ENCODE measurements at regions not wholly inside any gene's neighbourhood (a gene's known extent, or its start where the extent isn't known, plus 50 kb on each side); places are given as distances from the start of the nearest gene placed in this dataset.

- Histone ChIP-seq H3K9me3 (ENCODE audit: insufficient read depth, low read length) (no peaks in the 10 kb centered on the region), H3K9me2 (replicated peaks; ENCODE audit: insufficient read depth, low read length) (no peaks in the 10 kb centered on the region), H3K36me3 (ENCODE audit: low read length) (no peaks in the 10 kb centered on the region), H2AFZ (ENCODE audit: low read depth, low read length, severe bottlenecking) (no peak overlapping the region), H3K27ac (ENCODE audit: low read depth, low read length) (no peak overlapping the region), H3K9ac (ENCODE audit: low read length) (no peak overlapping the region), H3K79me2 (ENCODE audit: insufficient read depth, low read length) (no peaks in the 10 kb centered on the region), H3K4me2 (ENCODE audit: low read depth, low read length, poor library complexity, severe bottlenecking) (no peak overlapping the region), H3F3A (ENCODE audit: insufficient read depth) (no peaks in the 10 kb centered on the region), H4K20me1 (ENCODE audit: low read depth, low read length) (no peaks in the 10 kb centered on the region), H3K4me3 (ENCODE audit: insufficient read depth, low read length, poor library complexity, severe bottlenecking) (no peak overlapping the region), H3K27me3 (ENCODE audit: low read length) (no peaks in the 10 kb centered on the region)
- TF ChIP-seq EZH2phosphoT487 (conservative IDR thresholded peaks at IDR 0.05; ENCODE audit: low read length): no peak
- TF ChIP-seq, protein P1, sequence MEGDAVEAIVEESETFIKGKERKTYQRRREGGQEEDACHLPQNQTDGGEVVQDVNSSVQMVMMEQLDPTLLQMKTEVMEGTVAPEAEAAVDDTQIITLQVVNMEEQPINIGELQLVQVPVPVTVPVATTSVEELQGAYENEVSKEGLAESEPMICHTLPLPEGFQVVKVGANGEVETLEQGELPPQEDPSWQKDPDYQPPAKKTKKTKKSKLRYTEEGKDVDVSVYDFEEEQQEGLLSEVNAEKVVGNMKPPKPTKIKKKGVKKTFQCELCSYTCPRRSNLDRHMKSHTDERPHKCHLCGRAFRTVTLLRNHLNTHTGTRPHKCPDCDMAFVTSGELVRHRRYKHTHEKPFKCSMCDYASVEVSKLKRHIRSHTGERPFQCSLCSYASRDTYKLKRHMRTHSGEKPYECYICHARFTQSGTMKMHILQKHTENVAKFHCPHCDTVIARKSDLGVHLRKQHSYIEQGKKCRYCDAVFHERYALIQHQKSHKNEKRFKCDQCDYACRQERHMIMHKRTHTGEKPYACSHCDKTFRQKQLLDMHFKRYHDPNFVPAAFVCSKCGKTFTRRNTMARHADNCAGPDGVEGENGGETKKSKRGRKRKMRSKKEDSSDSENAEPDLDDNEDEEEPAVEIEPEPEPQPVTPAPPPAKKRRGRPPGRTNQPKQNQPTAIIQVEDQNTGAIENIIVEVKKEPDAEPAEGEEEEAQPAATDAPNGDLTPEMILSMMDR (IDR thresholded peaks at IDR 0.05; ENCODE audit: insufficient read depth, low read length, poor library complexity, severe bottlenecking): no peak
Observed at GRCh38 chr7:85882335-85882734, 695.5 kb upstream of the SEMA3D start.

DNA sequence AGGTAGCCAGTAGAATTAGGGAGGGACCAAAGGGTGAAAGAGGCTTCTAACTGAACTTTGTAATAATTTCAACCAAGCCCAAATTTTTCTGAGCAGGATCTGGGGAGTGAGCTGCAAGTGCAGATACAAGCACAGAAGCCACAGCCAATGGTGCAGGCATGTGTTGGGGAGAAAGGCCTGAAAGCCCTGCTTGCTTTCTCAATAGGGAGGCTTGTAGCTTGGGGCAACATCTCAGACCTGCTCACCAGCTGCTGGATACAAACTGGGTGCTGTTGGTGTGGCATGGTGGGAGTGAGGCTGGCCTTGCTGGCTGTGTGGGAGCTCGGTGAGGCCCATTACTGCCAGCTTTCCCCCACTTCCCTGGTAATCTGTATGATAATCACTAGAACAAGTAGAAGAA, 688.5 kb upstream of the SEMA3D start:
- Histone ChIP-seq H3K9ac (ENCODE audit: low read length) (no peak overlapping the region), H2AFZ (ENCODE audit: low read depth, low read length, severe bottlenecking) (no peak overlapping the region), H3K9me3 (ENCODE audit: insufficient read depth, low read length) (no peaks in the 10 kb centered on the region), H4K20me1 (ENCODE audit: low read depth, low read length) (no peaks in the 10 kb centered on the region), H3K27me3 (ENCODE audit: low read length) (no peaks in the 10 kb centered on the region), H3K79me2 (ENCODE audit: insufficient read depth, low read length) (no peaks in the 10 kb centered on the region), H3K36me3 (ENCODE audit: low read length) (no peaks in the 10 kb centered on the region), H3K4me2 (ENCODE audit: low read depth, low read length, poor library complexity, severe bottlenecking) (no peak overlapping the region), H3K9me2 (replicated peaks; ENCODE audit: insufficient read depth, low read length) (no peaks in the 10 kb centered on the region), H3K4me3 (ENCODE audit: insufficient read depth, low read length, poor library complexity, severe bottlenecking) (no peak overlapping the region), H3F3A (ENCODE audit: insufficient read depth) (no peaks in the 10 kb centered on the region), H3K27ac (ENCODE audit: low read depth, low read length) (no peak overlapping the region)
- TF ChIP-seq, protein P1 (IDR thresholded peaks at IDR 0.05; ENCODE audit: insufficient read depth, low read length, poor library complexity, severe bottlenecking): no peak
- no peak for TF ChIP-seq EZH2phosphoT487 (conservative IDR thresholded peaks at IDR 0.05; ENCODE audit: low read length)

GRCh38 chr7:85866540-85866939, 679.7 kb upstream of the SEMA3D start:
- no peaks in the 10 kb centered on the region for H3K9me3 ChIP-seq (ENCODE audit: insufficient read depth, low read length)
- no peak overlapping the region for H3K4me3 ChIP-seq (ENCODE audit: insufficient read depth, low read length, poor library complexity, severe bottlenecking)
- no peaks in the 10 kb centered on the region for H3F3A ChIP-seq (ENCODE audit: insufficient read depth)
- no peaks in the 10 kb centered on the region for H3K36me3 ChIP-seq (ENCODE audit: low read length)
- H3K4me2 ChIP-seq (ENCODE audit: low read depth, low read length, poor library complexity, severe bottlenecking): no peak overlapping the region
- no peak for TF ChIP-seq EZH2phosphoT487 (conservative IDR thresholded peaks at IDR 0.05; ENCODE audit: low read length)
- TF ChIP-seq, protein P1 (IDR thresholded peaks at IDR 0.05; ENCODE audit: insufficient read depth, low read length, poor library complexity, severe bottlenecking): no peak
- no peaks in the 10 kb centered on the region for H3K79me2 ChIP-seq (ENCODE audit: insufficient read depth, low read length)
- no peaks in the 10 kb centered on the region for H3K9me2 ChIP-seq (replicated peaks; ENCODE audit: insufficient read depth, low read length)
- H2AFZ ChIP-seq (ENCODE audit: low read depth, low read length, severe bottlenecking): no peak overlapping the region
- no peaks in the 10 kb centered on the region for H3K27me3 ChIP-seq (ENCODE audit: low read length)
- H3K9ac ChIP-seq (ENCODE audit: low read length): no peak overlapping the region
- no peak overlapping the region for H3K27ac ChIP-seq (ENCODE audit: low read depth, low read length)
- H4K20me1 ChIP-seq (ENCODE audit: low read depth, low read length): no peaks in the 10 kb centered on the region

Measured in SU-DHL-6 (cell line).